SH-SY5Y (cell line): ENCODE measurements at regions not wholly inside any gene's neighbourhood (a gene's known extent, or its start where the extent isn't known, plus 50 kb on each side); places are given as distances from the start of the nearest gene placed in this dataset.

Source experiments
- GATA2 ChIP-seq: IDR thresholded peaks from 2 replicates; pipeline ENCODE4 v1.6.1; 2011; ENCODE audit warnings: mild to moderate bottlenecking, low read depth, low read length
- GATA3 ChIP-seq: IDR thresholded peaks from 2 replicates; pipeline ENCODE4 v1.6.1; 2011; ENCODE audit warnings: low read depth, mild to moderate bottlenecking, low read length, moderate library complexity

GRCh38 chr4:87739494-87739893 is 59.9 kb upstream of the IBSP start:
- TF ChIP-seq GATA2 (no peak), GATA3 (peak; percentile 74)
